GM21529 (cell line): ENCODE measurements at regions not wholly inside any gene's neighbourhood (a gene's known extent, or its start where the extent isn't known, plus 50 kb on each side); places are given as distances from the start of the nearest gene placed in this dataset.

ENCODE experiments used
- ATAC-seq: cut with Tn5 transposase; IDR thresholded peaks from one replicate; pipeline ENCODE4 v1.9.1; 2021; ENCODE audit not compliant: unreplicated experiment

DNA sequence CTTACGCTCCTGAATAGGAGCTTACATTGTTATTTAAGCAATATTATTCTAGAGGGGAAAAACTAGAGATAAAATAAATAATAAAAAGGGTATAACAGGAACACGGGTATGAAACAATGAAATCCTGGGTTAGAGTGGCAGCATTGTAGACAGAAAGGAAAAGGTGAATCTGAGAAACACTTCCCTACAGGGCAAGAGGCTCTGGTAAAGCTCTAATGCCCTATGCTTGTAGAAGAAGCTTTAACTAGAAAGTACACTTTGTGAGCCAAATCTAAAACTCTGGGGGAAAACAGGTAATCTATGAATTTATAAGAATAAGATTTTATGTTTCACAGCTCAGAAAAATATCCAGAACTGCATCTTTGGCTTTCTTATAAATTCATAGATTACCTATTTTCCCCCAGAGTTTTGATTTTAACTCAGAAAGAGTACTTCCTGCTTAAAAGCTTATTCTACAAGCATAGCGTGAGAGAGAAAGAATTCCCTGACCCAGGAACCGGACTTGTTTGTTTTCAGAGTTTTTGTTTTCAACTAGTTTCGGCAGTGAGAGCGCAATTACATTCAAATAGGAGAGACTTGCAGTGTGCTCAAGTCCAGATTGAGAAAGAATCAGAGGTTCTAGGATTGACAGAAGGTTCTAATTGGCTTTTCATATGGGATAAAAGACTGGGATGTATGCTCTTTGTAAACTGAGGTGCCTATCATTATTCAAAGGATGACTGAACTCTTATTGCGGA is 651.0 kb upstream of the RORB start:
- no peak for ATAC-seq

DNA sequence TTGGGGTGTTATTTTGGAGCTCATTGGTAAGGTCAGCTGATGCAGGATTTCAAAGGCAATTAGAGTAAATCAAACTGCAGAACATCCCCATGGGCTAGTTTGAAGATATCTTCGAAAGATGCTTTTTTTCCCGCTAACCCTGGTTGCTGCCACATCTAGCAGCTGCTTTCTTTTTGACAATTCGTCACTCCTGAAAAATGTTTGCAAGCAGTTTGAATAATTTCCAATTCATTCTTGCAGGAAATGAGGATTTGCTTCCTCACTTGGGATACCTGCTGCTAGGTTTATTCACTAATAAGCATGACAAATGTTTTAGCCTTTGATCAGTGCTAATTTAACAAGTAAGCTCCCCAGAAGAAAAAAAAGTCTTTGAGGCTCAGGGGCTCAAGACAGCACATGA is 649.6 kb upstream of the RORB start:
- ATAC-seq, result no peak

DNA sequence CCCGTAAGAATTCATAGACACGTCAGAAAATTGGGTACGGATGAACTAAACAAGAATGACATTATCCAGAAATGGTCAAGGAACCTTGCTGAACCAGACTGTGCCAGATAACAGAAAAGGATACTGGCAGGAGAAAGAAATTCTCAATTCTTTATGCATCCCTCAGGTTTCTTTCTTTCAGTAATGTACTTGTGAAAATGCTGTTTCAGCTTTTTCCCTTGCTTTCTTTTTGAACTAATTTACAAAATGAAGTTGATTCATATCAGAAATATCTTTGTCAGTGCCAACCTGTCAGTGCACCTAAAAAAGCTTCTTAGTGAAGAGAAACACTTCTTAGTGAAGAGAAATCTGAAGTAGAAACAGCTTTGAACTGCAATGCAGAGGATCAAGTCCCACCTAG is 643.6 kb upstream of the RORB start:
- ATAC-seq, result no peak

DNA sequence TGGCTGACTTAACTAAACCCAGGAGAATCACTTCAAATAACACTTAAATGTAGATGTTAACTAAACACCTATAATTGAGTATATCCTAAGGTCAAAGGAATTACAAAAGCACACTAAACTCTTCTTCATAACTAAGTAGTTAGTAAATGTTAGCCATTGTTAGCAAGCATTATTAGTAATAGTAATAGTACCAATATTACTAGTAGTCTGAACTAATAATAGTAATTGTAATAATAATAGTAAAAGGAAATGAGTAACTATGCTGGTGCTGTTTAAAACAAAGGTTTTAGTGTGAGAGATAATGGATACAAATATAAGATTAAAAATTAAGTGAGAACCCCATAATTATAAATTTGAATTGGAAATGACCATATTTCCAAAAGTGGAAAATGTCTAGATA is 641.9 kb upstream of the RORB start:
- ATAC-seq, result no peak

DNA sequence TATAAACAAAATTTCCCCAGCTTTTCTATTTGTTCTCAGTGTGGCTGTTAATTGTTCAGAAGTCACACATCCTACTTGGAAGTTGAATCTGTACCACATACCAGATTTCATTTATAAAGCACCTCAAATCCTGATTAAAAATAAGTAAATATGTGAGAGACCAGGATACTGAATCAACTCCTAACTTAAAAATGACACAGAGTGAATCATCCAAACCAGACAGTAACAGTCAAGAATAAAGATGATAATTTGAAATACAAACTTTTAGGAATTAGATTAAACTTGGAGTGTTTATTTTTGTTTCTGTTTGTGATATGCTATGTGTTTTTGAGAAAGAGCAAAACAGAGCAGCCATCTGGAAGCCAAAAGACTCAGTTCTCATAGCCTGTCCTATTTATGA is 633.2 kb upstream of the RORB start:
- no peak for ATAC-seq

DNA sequence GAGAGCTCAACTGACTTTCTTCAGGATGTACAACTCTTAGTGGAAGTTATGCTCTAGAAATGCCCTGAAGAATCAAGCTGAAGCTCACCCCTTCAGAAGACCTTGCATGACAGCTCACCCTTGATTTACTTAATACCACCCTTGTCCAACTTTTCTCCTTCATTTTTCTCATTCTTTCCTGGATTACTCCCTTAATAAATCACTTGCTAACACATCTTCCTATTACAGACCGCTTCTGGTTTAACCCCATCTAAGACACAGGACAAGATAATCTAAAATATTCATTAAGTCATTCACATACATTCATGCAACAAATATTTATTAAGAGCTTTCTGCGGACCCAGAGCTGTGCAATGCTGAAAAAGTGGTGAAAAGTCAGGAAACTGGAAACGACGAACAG is 630.7 kb upstream of the RORB start:
- no peak for ATAC-seq

DNA sequence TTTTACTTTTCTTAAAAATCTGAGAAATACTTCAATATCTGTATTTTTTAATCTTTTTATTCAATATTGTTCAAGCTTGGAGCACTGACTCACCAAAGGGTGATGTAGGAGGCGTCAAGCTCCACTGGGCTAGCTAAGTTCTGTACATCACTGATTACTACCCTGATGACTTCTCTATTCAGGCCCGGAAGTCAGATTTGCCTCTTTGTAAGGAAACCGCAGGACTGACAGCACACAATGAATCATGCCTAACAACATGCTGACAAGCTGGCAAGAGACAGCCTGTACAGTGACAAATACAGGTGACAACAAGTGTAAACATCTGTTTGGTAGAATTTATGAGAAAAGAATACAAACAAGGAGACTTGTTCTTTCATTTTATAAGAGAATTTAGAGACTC is 627.9 kb upstream of the RORB start:
- ATAC-seq, result peak; percentile 99

DNA sequence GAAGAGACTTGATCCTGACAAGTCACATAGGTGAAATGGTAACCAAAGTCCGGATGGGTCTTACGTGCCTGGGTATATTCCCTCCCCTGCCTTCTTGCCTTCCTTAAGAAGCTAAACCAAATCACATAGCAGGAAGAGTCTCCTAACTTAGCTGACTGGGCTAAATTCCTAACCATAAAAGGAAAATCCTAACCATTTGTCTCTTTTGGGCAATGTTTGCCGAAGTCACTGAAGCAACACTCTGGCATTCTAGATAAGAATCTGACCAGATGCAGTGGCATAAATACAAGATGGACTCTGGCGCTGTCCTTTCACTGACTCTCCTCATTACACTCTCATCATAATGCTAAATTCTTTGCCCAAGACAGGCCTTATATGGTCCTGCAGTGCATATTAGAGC is 625.5 kb upstream of the RORB start:
- no peak for ATAC-seq

DNA sequence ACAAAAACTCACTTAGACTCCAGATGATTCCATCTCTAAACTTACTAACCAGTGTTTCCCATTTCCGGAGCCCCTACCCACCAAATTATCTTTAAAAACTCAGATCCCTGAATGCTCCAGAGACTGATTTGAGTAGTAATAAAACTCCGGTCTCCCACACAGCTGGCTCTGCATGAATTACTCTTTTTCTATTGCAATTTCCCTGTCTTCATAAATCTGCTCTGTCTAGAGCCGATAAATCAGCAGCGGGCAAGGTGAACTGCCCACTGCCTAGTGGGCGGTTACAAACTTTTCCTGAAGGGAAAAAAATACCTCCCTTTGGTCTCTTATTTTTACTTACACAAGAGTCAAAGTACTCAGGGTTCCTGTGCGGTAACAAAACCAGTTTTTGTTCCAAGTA is 624.4 kb upstream of the RORB start:
- no peak for ATAC-seq

DNA sequence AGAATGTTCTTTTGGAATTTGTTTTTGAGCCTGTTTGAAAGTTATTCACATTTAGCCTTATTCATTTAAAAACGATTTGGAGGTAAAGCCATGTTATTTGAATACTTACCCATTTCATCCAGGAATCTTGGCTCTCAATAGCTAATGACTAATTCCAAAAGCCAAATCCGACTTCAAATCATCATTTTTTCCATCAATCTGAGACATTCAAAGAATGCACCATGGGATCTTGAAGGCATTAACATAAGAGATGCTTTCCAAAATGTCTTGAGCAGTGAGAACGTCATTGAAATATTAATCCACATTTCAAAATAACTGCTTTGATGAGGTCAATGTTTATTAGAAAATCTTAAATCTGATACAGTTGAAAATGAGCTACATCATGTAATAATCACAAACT is 617.0 kb upstream of the RORB start:
- no peak for ATAC-seq

DNA sequence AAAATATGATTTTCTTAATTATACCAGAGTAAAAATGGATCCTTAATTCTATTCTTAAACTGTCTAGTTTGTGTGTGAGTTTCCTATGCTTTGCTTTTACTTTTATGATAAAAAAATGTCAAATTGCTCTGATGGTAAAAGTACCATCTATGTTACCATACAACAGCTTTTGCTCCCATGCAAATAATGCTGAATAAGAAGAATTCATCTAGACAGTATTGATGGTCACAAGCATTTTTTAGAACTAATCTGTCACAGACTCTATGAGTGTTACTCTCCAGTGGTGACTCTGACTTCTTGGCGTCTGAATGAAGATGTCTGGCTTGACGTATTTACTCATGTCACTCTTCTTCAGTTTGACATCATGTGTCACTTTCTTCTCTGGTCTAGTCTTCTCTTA is 608.1 kb upstream of the RORB start:
- no peak for ATAC-seq

DNA sequence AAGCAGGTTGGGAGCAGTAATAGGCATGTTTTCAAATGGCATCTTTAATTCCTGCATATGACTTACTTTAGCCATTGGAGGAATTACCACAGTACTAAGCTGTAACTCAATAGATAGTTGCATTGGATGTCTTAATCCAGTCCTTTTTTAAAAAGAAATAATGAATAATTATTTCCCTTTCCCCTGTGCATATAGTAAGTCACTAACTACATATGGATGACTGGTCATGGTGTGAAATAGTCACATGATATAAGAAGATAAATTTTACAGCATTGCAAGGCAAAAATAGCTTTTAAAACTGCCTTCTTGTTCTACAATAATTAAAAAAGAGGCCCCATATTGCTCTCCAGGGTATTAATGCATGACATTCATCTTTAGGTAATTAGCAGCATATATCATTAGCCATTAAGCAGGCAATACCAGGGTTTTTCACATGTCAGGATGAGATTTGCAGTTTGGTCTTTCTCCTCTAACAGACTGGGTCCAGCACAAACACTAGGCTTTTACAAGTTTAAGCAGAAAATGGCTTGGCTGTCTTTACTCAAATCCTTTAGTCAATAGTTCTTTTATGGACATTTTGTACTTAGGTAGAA is 606.4 kb upstream of the RORB start:
- no peak for ATAC-seq

DNA sequence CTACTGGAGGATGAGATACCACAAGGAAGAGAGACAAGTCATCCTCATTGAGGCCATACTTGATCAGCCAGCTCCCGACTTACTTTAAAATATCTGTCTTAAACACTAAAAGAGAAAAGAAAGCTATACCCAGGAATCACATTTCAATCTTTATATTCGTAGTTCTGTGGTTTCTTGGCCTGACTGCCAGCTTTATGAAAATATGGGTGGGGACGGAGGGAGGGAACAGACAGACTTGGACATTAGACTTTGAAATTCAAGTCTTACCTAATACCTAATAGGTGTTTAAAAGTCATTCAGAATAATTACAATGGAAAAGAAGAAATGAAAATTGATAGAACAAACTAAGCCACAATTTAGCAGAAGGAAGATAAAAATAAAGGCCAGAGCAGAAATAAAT is 604.8 kb upstream of the RORB start:
- no peak for ATAC-seq

DNA sequence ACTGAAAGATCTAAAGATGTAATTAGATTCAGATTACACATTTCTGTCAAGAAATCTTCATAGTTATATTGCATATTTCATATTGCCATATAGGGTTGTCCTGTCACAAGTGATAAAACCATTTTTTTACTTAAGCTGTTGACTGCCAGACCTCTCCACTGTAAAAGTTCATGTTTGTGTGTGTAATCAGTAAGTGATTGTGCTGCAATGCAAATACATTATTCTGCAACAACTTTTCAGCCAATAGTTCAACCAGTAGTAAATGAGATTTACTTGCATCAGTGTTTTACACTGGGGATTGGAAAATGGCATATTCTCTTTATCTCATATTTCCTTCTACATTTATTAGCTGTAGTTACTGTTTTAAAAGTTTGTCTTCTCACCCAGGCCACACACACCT is 603.9 kb upstream of the RORB start:
- ATAC-seq, result no peak

DNA sequence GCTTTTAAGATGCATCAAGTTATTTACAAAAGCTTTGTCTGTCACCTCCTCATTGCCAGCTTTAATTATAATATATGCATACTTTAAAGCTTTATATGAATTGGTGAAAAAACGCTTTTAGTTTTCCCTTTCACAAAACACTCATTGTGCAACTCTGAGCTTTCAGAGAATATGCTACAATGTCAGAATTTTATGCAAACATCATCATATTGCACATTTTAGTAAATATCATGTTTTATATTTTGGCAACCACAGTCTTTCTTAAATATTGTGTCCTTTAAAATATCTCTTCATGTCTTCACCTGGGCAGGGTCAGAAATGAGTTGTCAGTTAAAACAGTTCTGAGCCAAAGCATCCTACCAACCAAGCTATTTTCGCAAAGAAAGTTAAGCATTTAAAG is 601.1 kb upstream of the RORB start:
- ATAC-seq, result no peak

DNA sequence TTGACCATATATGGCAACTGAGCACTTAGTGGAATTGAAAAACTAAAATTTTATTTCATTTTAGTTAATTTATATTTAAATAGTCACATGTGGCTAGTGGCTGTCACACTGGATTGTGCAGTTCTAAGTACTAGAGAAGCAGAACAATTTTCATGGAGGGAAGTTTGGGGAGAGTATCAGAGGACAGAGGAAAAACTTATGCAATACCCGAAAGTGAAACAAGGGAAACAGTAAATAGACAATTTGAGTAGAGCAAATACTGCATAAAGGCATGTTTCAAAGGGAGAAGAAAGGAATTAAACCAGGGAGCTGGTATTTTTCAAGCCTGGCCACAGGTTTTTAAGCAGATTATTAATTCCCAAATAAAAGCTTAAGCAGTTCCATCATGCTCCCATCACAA is 590.5 kb upstream of the RORB start:
- ATAC-seq, result no peak

DNA sequence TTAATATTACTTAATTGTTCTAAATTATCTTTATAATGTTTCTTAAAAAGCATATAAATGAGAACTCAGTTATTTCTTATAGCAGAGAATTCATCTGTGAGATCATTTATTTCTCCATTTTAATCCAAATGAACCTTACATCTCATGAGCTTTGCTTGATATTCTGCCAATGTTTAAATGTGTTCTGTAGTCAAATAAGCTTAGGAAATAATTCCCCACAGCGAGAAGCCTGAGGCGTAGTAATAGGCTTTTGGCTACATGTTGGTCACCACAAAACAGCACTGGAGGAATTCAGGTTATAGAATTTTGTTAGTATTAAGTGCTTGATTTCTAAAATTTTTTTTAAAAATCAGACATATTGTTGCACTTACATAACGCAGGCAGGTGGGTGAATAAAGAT is 585.3 kb upstream of the RORB start:
- ATAC-seq, result no peak

DNA sequence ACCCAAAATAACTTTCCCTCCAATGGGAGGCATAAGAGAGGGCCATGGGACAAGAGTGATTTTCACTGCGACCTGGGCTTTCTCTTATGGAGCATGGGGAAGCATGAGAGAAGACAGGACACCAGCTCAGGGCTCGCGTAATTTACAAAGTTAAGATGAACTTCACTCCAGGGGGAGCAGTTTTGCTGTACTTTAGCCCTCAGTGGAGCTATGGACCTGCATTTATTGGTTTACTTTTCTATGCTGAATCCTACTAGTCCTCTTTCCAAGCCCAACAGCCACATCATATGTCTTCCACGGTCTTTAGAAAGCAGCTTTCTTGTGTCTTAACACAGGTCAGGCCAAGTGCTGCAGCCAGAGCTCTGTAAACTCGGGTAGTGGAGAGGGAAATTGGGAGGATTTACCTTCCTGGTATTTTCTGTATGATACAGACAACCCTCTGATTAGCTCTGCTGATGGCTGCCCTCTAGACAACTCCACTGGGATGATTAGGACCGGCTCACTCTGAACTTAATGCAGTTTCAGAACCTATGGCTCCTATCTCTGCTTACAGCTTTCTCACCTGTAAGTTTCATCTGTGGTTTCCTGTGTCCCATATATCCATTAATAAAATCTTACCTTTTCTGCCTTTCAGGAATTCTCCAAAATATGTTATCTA is 581.0 kb upstream of the RORB start:
- no peak for ATAC-seq

DNA sequence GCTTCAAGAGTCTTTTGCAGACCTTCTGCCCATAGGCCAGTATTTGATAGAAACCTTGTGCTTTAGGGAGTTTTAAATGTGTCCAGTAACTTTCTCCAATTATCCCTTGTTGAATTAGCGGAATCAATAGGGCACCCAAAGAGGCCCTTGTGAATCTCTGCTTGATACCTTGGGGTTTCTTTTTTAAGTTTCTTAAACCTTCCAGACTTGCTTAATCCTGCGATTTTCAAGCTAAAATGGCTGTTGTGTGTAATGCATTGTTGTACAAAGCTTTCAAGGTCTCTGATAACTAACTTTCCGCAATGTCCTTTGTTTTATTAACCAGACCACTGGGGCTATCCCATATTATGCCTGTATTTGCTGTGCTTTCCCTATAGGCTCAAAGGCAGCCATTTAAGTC is 577.4 kb upstream of the RORB start:
- no peak for ATAC-seq

DNA sequence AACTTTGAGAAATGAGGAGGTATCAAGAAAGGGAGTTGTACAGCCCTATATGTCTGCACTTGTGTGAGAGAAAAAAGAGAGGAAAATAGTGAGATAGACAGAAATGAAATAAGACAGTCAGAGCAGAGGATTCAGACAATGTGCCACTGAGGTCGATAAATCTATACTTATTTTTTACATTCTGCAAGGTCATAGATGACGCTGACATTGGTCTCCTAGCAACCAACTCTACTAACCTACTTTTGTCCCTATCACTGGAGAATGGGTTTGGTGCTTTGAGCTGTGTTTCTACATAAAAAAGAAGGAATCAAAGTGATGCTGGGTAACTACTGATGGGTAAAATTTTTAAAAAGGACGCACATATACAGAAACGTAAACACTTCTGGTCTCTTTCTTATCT is 573.3 kb upstream of the RORB start:
- no peak for ATAC-seq

DNA sequence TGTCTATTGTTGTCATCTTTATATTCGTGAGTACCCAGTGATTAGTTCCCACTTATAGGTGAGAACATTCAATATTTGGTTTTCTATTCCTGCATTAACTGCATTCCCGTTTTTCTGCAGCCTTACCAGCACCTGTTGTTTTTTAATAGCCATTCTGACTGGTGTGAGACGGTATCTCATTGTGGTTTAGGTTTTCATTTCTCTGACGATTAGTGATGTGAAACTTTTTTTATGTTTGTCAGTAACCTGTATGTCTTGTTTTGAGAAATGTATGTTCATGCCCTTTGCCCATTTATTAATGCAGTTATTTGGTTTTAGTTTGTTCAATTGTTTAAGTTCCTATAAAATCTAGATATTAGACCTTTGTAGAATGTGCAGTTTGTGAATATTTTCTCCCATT is 546.0 kb upstream of the RORB start:
- ATAC-seq, result no peak

DNA sequence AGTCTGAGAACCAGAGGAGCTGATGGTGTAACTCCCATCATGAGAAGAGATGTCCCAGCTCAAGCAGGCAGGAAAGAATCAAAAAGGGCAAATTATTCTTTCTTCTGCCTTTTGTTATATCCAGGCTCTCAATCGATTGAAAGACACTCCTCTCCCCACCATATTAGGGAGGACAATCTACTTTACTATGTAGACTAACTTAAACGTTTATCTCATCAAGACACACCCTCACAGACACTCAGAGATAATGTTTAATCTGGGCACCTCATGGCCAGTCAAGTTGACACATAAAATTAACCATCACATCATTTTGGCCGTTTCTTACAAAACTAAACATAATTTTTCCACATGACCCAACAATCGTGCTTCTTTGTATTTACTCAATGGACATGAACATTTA is 534.3 kb upstream of the RORB start:
- ATAC-seq, result no peak

DNA sequence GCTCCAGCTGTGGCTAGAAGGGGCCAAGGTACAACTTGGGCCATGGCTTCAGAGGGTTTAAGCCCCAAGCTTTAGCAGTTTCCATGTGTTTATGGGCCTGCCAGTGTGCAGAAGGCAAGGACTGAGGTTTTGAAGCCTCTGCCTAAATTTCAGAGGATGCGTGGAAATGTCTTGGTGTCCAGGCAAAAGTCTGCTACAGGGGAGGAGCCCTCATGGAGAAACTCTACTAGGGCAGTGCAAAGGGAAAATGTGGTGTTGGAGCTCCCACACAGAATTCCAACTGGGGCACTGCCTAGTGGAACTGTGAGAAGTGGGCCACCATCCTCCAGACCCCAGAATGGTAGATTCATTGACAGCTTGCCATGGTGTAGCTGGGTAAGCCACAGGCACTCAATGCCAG is 527.2 kb upstream of the RORB start:
- ATAC-seq, result no peak
